Activated CD4-positive, CD25-positive, alpha-beta regulatory T cell treated with anti-CD3 and anti-CD28 coated beads, Interleukin-2, amount 50 U/mL, for 24 hours (primary cell): ENCODE measurements at regions not wholly inside any gene's neighbourhood (a gene's known extent, or its start where the extent isn't known, plus 50 kb on each side); places are given as distances from the start of the nearest gene placed in this dataset.

Source experiments
- ATAC-seq, 2 donors: fragments of 150-1000 bp; cut with Tn5 transposase; one replicate each; pipeline ENCODE4 v1.10.0; 2021; ENCODE audit warnings: mild to moderate bottlenecking in 1 of 2, moderate library complexity in 1 of 2

DNA sequence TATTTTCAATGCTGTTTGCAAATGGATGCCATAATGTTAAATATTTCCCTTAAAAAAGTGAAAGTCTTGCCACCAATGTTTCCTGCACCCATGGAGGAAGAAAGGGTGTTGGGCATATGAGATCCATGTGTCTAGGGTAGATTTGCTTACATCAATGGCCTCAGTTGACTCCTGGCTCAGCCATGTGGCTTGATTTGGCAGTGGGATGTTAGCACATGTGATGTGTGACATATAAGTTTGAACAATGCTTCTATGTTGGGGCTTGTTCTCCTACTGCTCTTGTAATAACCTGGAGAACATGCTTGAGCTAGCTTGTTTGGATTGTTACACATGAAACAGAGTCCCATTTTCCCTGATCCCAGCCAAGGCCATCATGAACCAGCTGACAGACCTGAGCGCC is 187.6 kb downstream of the SCP2D1 start:
- ATAC-seq, result no peak

GRCh38 chr20:19003366-19004336 is 190.1 kb downstream of the SCP2D1 start:
- ATAC-seq, result no peak

DNA sequence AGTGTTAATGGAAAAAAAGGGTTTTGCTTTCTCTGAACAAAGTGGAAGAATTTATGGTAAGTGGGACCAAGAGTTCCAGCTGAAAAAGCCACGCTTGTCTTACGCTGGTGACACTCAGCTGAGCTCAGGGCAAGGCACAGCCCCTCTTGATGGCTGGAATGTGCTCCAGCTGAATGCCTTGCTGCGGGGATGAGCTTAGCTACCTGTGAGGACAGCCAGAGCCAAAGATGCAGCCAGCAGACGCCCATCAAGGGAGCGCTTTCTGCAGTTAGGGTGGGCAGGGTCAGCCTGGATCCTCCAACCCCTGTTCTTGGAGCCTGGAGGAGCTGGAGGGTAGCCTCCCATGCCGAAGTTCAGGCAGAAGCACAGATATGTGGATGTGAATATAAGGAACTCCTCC is 191.4 kb downstream of the SCP2D1 start:
- no peak for ATAC-seq

GRCh38 chr20:19008497-19008896 is 194.9 kb downstream of the SCP2D1 start:
- no peak for ATAC-seq

GRCh38 chr20:19009081-19009688 is 195.6 kb downstream of the SCP2D1 start:
- ATAC-seq, result no peak

DNA sequence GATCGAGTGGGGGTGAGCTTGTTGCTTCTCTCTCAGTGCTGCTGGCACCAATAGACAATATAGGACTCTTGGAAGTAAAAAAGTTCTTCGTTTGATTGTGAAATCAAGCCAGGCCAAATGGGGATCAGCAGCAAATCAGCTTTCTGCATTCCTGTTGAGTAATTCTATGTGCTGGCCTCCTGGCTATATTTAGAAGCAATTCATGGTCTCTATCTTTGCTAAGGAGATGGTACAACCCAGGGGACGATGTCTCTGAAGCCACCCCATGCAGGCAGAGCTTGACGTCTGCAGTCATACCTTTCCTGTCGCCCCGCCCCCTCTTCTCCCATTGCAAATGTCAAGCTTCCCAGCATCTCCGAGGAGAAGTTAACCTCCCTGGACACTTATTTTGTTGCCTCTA is 199.1 kb downstream of the SCP2D1 start:
- no peak for ATAC-seq

GRCh38 chr20:19013907-19014306 is 198.5 kb upstream of the SLC24A3 start:
- ATAC-seq, result no peak

- ATAC-seq, result no peak
These were observed 196.9 kb upstream of the SLC24A3 start for GRCh38 chr20:19015351-19016139.

- ATAC-seq, result no peak
These were observed 196.3 kb upstream of the SLC24A3 start for GRCh38 chr20:19016140-19016497.

DNA sequence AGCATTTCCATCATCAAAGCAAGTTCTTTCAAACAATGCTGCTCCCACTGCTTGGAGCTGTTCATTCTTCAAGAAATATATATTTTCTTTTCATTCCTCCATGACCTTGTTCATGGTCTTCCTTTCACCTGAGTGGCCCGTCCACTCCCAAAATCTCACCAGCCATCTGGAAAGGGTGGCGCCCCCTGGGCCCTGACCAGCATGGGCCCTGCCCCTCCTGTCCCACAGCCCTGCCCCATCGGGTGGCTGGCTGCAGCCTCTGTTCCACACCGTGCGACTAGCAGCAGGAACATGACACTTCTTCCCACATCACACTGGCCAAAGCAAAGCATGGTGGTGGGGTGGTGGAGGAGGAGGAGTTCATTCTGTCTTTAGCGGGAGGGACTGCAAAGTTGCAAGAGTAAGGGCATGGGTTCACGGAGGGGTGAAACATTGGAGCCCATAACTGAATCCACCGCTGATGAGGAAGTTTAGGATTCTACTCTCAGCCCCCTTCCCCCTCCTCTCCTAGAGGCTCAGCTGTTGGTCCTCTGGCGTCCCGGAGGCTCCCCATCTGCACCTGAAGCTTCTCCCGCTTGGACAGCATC is 195.2 kb upstream of the SLC24A3 start:
- ATAC-seq, result no peak

- ATAC-seq, result no peak
These were observed 193.6 kb upstream of the SLC24A3 start for GRCh38 chr20:19018881-19019280.

DNA sequence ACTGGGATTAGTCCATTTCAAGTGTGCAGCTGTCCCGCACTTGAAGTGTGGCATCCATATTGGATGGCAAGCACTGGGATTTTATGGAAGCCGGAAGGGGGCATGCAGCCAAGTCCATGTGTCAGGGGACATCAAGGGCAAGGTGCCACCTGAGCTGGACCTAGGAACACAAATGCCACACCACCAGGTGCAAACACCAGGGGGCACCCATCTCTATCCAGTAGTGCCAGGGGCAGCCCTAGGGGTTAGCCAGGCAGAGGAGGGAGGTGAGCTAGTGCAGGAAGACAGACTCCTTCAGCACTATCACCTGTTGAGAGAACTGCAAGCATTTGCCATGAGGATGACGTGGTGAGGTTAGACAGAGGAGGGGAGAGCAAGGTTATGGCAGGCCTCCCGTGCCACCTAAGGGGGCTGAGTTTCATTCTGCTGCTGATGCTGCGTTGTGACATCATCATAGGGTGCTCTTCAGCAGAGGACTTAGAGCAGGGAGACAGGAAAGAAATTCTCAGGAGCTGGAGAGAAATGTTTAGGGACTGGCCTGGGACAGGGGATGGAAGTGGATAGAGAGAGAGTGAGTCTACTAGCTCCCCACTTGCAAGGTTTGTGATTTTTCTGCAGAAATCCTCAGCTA is 192.6 kb upstream of the SLC24A3 start:
- no peak for ATAC-seq

GRCh38 chr20:19021406-19022117 is 190.9 kb upstream of the SLC24A3 start:
- no peak for ATAC-seq

GRCh38 chr20:19022118-19022575 is 190.3 kb upstream of the SLC24A3 start:
- ATAC-seq, result no peak

GRCh38 chr20:19022791-19023448 is 189.5 kb upstream of the SLC24A3 start:
- no peak for ATAC-seq

- no peak for ATAC-seq
These were observed 188.0 kb upstream of the SLC24A3 start for GRCh38 chr20:19024296-19025035.

- no peak for ATAC-seq
These were observed 186.9 kb upstream of the SLC24A3 start for GRCh38 chr20:19025430-19026120.

GRCh38 chr20:19026121-19026878 is 186.1 kb upstream of the SLC24A3 start:
- no peak for ATAC-seq
